ENCODE measurements at regions not wholly inside any gene's neighbourhood (a gene's known extent, or its start where the extent isn't known, plus 50 kb on each side); places are given as distances from the start of the nearest gene placed in this dataset.
"Not testable (repeated sequence)": the region's sequence is repeated elsewhere in the genome, so short reads cannot be mapped to it uniquely, and the experiment has no call there.

DNA sequence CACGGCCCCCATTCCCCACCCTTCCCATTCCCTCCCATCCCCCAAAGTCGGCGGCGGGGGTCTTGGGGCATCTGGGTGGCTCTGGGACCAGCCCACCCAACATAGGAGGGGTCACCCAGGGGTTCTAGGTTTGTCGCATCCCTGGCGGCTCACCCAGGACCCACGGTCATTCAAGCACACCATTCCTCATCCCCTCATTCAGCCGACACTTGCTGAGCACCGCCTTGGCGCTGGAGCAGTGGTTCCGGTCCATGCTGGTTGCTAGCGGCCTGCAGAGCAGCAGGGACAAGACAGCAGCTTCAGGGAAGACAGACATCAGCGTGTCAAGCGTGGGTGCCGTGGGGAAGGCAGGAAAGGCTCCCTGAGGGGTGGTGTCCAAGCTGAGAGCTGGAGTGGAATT, 50.5 kb upstream of the OTOS start:
- DNase-seq: no peak

GRCh38 chr2:240192661-240193060, 52.2 kb upstream of the OTOS start:
- no peak for DNase-seq

DNA sequence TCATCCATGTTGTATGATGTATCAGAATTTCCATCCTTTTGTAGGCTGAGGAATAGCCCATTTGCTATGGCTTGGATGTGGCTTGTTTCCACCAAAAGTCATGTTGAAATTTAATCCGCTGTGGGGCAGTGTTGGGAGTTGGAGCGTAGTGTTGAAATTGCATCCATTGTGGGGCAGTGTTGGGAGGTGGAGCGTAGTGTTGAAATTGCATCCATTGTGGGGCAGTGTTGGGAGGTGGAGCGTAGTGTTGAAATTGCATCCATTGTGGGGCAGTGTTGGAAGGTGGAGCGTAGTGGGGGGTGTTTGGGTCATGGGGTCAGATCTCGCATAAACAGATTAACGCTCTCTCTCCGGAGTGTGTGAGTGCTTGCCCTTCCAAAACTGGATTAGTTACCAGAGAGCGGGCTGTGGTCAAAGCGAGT, 53.9 kb upstream of the OTOS start:
- not testable (repeated sequence) for DNase-seq

DNA sequence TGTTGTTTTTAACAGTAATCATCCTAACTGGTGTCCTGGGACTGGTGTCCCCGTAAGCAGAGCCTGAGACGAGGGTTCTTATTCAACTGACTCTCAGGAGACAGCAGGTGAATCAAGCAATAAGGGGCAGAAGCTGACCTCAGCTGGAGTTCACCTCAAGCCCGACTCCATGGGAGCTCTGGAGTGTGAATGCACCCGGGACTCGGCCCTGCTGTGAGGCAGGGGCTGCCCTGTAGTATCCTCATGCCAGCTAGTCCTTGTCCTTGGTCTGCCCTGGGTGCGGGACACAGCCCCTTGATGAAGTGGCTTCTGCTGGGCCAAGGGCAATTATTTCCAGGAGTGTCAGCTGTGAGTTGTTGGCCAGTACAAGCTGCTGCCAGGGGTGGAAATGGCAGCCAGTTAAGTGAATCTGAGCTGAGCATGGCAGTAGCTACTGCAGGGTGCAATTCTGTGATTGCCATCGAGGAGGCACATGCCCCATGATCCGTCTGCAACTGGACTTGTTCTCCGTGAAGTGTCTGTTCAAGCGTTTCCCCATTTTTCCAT, 54.9 kb upstream of the OTOS start:
- no peak for DNase-seq

DNA sequence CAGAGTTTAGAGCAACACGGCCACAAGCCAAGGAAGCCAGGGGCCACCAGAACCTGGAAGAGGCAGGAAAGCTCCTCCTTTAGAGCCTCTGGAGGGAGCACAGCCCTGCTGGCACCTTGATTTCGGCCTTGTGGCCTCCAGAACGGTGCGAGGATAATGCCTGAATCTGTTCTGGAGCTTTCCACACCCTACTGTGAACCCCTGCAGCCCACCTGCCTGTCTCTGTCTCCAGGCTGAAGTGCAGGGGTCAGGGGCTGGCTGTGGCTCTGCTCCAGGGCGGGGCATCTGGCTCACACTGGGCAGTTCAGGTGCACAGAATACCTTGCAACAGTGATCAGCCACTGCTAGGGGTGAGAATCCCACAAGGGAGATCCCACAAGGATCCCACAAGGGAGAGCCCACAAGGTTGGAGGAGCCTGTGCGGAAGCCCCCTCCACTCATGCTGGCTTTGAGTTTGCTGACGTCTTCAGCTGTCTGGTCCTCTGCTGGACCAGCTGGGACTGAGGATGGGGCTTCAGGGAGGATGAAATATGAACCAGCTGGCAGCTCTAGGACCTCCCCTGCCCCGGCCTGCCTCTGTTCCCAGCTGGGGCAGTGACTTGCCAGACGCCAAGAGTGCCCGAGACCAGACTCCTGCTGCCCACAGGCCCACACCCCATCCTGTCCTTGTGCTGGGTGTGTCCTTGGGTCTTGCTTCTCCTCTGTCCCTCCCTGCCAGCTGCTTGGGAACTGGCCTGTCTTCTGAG, 56.4 kb upstream of the OTOS start:
- no peak for DNase-seq

DNA sequence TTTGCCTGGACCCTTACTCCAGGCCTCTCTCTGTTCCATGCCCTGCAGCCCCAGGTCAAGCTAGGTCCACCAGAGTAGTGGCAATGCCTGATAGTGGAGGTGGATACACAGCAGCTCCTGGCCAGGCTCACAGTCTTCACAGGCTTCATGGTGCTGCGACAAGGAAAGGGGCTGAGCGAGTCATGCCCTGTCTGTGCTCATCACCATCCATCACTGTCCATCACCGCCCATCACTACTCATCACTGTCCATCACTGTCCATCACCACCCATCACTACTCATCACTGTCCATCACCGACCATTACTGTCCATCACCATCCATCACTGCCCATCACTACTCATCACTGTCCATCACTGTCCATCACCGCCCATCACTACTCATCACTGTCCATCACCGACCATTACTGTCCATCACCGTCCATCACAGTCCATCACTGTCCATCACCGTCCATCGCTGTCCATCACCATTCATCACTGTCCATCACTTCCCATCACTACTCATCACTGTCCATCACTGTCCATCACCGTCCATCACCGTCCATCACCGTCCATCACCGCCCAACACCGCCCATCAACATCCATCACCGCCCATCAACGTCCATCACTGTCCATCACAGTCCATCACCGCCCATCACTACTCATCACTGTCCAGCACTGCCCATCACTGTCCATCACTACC, 57.1 kb upstream of the OTOS start:
- DNase-seq: no peak

DNA sequence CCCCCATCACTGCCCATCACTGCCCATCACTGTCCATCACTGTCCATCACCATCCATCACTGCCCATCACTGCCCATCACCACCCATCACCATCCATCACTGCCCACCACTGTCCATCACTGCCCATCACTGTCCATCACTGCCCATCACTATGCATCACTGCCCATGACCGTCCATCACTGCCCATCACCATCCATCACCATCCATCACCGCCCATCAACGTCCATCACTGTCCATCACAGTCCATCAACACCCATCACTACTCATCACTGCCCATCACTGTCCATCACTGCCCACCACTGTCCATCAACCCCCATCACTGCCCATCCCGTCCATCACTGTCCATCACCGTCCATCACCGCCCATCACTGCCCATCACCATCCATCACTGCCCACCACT, 57.8 kb upstream of the OTOS start:
- DNase-seq: no peak

DNA sequence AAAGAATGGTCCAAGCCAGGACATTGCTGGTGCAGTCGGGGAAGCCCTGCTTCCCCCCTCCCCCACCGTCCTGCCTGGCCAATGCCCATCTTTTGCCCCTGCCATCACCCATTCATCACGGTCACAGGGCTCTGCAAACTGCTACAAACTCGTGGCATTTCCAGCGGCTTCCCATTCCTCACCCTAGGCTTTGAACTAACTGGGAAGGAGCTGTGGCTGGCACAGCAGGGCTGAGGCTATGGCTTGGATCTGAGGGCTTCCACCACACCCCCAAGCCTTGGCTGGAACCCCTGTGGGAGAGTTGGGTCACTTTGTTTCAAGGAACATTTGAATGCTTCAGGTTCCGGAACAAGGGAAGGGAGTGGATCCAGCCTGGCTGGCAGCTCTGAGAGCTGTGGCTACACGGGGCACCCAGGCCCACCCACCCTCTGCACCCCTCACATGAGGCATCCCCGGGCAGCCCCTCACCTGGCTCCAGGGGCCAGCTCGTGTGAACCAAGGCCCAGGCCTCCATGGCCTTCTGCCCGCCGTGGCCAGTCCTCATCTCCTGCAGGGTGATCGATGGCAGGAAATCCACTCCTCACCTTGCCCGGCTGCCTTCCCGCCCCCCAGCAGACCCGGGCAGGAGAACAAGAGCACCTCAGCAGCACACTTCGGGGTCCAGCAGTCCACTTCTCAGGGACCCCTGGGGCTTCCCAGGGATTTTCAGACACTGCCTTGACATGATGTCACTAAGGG, 58.8 kb upstream of the OTOS start:
- no peak for DNase-seq

DNA sequence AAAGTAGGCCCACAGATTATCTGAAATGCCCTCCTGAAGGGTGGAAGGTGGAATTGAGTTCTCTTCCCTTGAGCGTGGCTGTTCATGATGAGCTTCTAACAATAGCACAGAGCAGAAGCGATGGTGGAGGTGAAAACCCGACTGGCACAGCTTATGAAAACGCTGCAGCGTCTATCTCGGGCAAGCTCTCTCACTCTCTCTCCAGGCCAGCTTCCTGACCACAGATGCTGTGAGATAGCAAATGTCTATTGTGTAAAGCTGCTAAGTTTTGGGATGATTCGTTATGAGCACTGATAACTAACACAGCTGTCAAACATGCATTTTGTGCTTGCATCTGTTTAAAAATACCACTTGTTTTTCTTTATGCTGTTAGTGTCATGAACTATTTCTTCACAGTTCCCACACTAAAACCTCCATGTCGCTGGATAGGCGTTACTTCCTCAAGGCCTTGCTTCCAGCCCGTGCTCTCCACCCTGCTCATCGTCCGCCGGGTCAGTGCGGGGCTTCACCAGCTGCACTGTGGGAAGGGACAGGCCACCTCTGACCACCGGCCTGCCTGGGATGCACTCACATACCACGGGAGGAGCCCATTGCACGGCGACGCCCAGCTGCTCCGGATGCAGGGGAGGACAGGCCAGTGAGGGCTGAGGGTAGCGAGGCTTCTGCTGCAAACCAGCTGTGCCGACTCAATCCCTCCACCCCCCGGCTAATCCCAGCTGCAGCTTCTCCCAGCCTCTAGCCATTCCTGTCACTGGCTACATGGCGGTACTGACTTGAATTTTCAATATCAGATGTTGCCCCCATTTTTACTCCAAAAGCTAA, 60.0 kb upstream of the OTOS start:
- no peak for DNase-seq

- DNase-seq: no peak
These were observed 61.4 kb upstream of the OTOS start for GRCh38 chr2:240201866-240202265.

GRCh38 chr2:240202586-240202985, 62.1 kb upstream of the OTOS start:
- DNase-seq: no peak

GRCh38 chr2:240203031-240203787, 62.8 kb upstream of the OTOS start:
- DNase-seq: no peak

GRCh38 chr2:240203788-240204270, 63.4 kb upstream of the OTOS start:
- no peak for DNase-seq

GRCh38 chr2:240204431-240205276, 64.2 kb upstream of the OTOS start:
- no peak for DNase-seq

DNA sequence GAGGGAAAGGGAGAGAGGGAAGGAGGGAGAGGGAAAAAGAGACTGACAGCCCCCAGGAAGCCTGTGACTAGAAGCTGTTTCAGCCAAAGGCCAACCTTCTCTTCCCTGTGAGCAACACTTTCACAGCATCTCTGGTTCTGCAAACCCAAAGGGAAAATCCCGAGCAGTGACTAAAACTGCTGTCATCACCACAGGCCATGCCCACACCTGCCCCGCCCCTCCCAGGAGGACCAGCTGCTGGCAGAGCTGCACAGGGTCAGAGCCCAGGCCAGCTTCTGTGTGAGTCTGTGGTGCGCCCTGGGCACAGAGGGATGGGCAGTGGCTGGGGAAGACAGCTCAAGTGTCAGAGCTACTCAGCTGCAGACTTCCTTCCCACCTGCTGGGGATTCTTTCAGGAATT, 64.9 kb upstream of the OTOS start:
- no peak for DNase-seq

- DNase-seq: no peak
These were observed 65.3 kb upstream of the OTOS start for GRCh38 chr2:240205772-240206171.

DNA sequence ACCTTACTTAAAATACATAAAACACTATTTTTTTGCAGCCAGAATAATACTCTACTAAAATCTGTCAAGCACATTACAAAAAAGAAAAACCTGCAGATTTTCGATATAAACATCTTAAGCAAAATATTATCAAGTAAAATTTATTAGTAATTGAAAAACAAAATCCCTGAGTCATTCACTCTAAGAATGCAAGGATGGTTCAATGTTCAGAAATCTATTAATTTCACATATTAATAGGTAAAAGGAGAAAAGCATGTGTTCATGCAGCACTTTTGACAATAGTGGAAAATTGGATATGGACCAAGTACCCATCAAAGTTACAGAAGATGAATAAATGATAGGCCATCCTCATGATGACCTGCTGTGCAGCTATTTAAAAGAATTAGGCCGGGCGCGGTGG, 66.2 kb upstream of the OTOS start:
- no peak for DNase-seq

GRCh38 chr2:240207661-240208060, 67.2 kb upstream of the OTOS start:
- DNase-seq: no peak

DNA sequence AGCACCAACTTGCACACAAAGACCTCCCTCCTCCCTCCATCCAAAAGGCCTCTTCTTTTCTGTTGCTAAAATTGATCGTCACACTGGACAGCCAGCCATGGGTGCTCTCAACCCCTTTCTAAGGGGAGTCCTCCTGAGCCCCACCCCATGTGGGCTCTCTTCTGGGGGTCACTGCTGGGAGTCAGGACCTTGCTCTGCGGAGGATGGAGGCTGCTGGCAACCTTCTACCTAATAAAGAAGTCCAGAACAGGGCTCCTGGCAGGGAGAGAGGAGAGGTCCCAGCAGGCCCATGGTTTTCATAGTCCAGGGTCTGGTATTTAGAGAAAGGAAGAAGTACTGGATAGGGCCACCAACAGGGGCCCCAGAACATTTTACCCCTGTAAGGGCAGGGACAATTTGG, 67.6 kb upstream of the OTOS start:
- DNase-seq: no peak

DNA sequence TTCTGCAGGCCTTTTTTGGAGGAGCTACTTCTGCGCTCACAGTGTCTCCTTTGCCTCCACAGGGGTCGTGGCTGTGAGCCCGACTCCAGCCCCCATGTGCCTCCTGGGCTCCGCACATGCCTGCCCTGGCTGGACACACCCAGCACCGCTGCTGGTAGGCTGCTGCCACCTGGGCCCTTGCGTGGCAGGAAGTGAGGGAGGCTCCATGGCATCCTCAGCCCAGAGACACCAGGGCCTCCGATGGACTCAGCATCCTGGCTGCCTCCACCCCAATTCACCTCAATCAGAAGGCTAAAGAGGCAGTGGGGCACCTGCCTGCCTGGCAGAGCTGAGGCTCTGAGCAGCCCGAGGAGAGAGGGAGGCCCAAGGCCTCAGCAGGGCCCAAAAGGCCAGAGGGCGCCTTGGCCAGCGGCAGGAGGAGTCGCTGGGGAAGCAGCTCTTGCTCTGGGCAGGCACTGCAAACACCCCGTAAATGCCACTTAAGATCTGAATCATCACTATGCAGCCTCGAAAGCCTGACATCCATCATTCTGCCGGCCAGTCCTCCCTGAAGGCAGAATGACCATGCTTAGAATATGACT, 68.3 kb upstream of the OTOS start:
- no peak for DNase-seq

GRCh38 chr2:240209493-240209892, 69.0 kb upstream of the OTOS start:
- DNase-seq: no peak

All from NCI-H446 (cell line).